NT2/D1 (cell line): ENCODE measurements at regions not wholly inside any gene's neighbourhood (a gene's known extent, or its start where the extent isn't known, plus 50 kb on each side); places are given as distances from the start of the nearest gene placed in this dataset.

ENCODE experiments used
- SUZ12 ChIP-seq: IDR thresholded peaks from 2 replicates; pipeline ENCODE4 v1.6.1; 2011; ENCODE audit not compliant: insufficient read length, insufficient read depth; ENCODE audit errors: extremely low read depth
- YY1 ChIP-seq: IDR thresholded peaks from 2 replicates; pipeline ENCODE4 v1.6.1; 2011; ENCODE audit not compliant: insufficient read length, insufficient read depth
- ZNF274 ChIP-seq: IDR thresholded peaks from 2 replicates; pipeline ENCODE4 v1.6.1; 2011; ENCODE audit warnings: mild to moderate bottlenecking, low read depth, low read length

DNA sequence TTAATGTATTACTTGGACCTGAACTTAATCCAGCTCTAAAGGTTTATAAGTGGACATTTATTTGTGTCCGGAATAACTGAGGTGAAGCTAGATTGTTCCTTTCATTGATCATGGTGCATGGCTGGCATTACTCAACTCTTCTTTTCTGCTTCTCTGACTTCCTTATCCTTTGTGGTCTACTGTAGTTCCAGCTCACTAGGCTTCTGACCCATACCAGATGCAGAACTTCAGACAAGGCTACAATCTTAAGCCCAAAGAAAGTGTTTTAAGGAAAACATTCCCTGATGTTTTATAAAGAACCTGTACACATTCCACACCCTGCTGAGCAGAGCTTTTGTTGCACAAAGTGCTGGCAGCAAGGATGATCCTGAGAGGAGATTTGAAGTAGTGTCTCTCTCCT is 250.8 kb upstream of the TGFBR2 start:
- TF ChIP-seq SUZ12 (no peak), ZNF274 (no peak), YY1 (no peak)
